ENCODE measurements at regions not wholly inside any gene's neighbourhood (a gene's known extent, or its start where the extent isn't known, plus 50 kb on each side); places are given as distances from the start of the nearest gene placed in this dataset.

DNA sequence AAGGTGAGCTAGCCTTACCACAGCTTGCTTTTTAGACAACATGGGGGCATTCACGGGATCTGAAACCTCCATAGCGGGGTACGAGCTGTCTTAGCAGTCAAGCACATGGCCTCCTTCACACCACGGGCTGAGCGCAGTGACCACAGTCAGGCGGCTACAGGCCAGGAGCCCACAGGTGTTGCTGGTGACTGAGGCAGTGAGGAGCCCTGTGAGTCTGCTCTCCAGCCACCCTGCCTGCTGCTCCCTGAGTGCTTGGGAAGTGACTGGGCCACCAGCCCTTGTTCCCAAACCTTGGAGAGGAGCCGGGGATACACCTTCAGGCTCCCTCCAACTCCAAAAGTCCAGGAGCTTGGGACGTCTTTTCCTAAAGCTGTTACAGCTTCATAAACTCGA, 418.1 kb upstream of the MYT1L start:
- no peak for ATAC-seq (ENCODE audit: poor library complexity)

GRCh38 chr2:2748399-2749205, 417.5 kb upstream of the MYT1L start:
- Histone ChIP-seq H3K36me3 (ENCODE audit: insufficient read depth, low read length) (no peaks in the 10 kb centered on the region), H3K4me1 (ENCODE audit: insufficient read depth, low read length) (no peaks in the 10 kb centered on the region), H3K9me3 (ENCODE audit: control insufficient read depth in 1 of 2, insufficient read depth in 1 of 2, low read length in 2 of 2) (peaks cover 5 to 35% of the 10 kb centered on the region in 2 experiments), H3K27me3 (ENCODE audit: control insufficient read depth in 1 of 2, insufficient read depth in 2 of 2, low read length in 2 of 2) (no peaks in the 10 kb centered on the region), H3K27ac (ENCODE audit: low read depth in 1 of 2, low read length in 2 of 2) (no peak overlapping the region), H3K4me3 (ENCODE audit: low read length) (no peak overlapping the region)
- no peak overlapping the region for H3K27ac Mint-ChIP-seq
- H3K27me3 Mint-ChIP-seq: peaks cover 4% of the 10 kb centered on the region
- POLR2A ChIA-PET: no interaction called here
- ATAC-seq (ENCODE audit: poor library complexity) (no peak), DNase-seq (no peak)
- CTCF ChIA-PET: no interaction called here
- TF ChIP-seq, protein P1, sequence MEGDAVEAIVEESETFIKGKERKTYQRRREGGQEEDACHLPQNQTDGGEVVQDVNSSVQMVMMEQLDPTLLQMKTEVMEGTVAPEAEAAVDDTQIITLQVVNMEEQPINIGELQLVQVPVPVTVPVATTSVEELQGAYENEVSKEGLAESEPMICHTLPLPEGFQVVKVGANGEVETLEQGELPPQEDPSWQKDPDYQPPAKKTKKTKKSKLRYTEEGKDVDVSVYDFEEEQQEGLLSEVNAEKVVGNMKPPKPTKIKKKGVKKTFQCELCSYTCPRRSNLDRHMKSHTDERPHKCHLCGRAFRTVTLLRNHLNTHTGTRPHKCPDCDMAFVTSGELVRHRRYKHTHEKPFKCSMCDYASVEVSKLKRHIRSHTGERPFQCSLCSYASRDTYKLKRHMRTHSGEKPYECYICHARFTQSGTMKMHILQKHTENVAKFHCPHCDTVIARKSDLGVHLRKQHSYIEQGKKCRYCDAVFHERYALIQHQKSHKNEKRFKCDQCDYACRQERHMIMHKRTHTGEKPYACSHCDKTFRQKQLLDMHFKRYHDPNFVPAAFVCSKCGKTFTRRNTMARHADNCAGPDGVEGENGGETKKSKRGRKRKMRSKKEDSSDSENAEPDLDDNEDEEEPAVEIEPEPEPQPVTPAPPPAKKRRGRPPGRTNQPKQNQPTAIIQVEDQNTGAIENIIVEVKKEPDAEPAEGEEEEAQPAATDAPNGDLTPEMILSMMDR (IDR thresholded peaks at IDR 0.05): no peak
- H3K4me3 Mint-ChIP-seq: no peak overlapping the region
- no peaks in the 10 kb centered on the region for H3K4me1 Mint-ChIP-seq (ENCODE audit: low read depth)
- no peaks in the 10 kb centered on the region for H3K36me3 Mint-ChIP-seq (ENCODE audit: low read depth)
- H3K9me3 Mint-ChIP-seq: peaks cover 10% of the 10 kb centered on the region
- intact Hi-C loops (cut with DNase I, micrococcal nuclease): no loop called here

More for the DNA sequence above, 418.1 kb upstream of the MYT1L start:
- no peaks in the 10 kb centered on the region for H3K36me3 ChIP-seq (ENCODE audit: insufficient read depth, low read length)
- DNase-seq: no peak
- H3K4me1 ChIP-seq (ENCODE audit: insufficient read depth, low read length): no peaks in the 10 kb centered on the region
- no peaks in the 10 kb centered on the region for H3K4me1 Mint-ChIP-seq (ENCODE audit: low read depth)
- no peak overlapping the region for H3K27ac Mint-ChIP-seq
- no peak overlapping the region for H3K4me3 Mint-ChIP-seq
- H3K27me3 ChIP-seq (ENCODE audit: control insufficient read depth in 1 of 2, insufficient read depth in 2 of 2, low read length in 2 of 2): no peaks in the 10 kb centered on the region
- H3K27ac ChIP-seq (ENCODE audit: low read depth in 1 of 2, low read length in 2 of 2): no peak overlapping the region
- peaks cover 10% of the 10 kb centered on the region for H3K9me3 Mint-ChIP-seq
- intact Hi-C loops (cut with DNase I, micrococcal nuclease): no loop called here
- H3K4me3 ChIP-seq (ENCODE audit: low read length): no peak overlapping the region
- TF ChIP-seq, protein P1 (IDR thresholded peaks at IDR 0.05): no peak
- ChIA-PET CTCF (no interaction called here), POLR2A (no interaction called here)
- no peaks in the 10 kb centered on the region for H3K36me3 Mint-ChIP-seq (ENCODE audit: low read depth)
- peaks cover 11 to 40% of the 10 kb centered on the region in 2 experiments for H3K9me3 ChIP-seq (ENCODE audit: control insufficient read depth in 1 of 2, insufficient read depth in 1 of 2, low read length in 2 of 2)
- H3K27me3 Mint-ChIP-seq: peaks cover 4% of the 10 kb centered on the region

- Histone ChIP-seq H3K4me3 (ENCODE audit: low read length) (no peak overlapping the region), H3K9me3 (ENCODE audit: control insufficient read depth in 1 of 2, insufficient read depth in 1 of 2, low read length in 2 of 2) (peaks cover 0 to 34% of the 10 kb centered on the region in 2 experiments), H3K4me1 (ENCODE audit: insufficient read depth, low read length) (no peaks in the 10 kb centered on the region), H3K27ac (ENCODE audit: low read depth in 1 of 2, low read length in 2 of 2) (no peak overlapping the region), H3K27me3 (ENCODE audit: control insufficient read depth in 1 of 2, insufficient read depth in 2 of 2, low read length in 2 of 2) (no peaks in the 10 kb centered on the region), H3K36me3 (ENCODE audit: insufficient read depth, low read length) (no peaks in the 10 kb centered on the region)
- Mint-ChIP-seq H3K4me3 (no peak overlapping the region), H3K36me3 (ENCODE audit: low read depth) (no peaks in the 10 kb centered on the region), H3K27ac (no peak overlapping the region), H3K4me1 (ENCODE audit: low read depth) (no peaks in the 10 kb centered on the region), H3K9me3 (peaks cover 5% of the 10 kb centered on the region), H3K27me3 (peaks cover 4% of the 10 kb centered on the region)
- no peak for ATAC-seq (ENCODE audit: poor library complexity)
- TF ChIP-seq, protein P1 (IDR thresholded peaks at IDR 0.05): no peak
- ChIA-PET POLR2A (no interaction called here), CTCF (no interaction called here)
- intact Hi-C loops (cut with DNase I, micrococcal nuclease): no loop called here
- DNase-seq: no peak
Observed at GRCh38 chr2:2747797-2748301, 416.8 kb upstream of the MYT1L start.

All from CD4-positive, alpha-beta T cell (primary cell).